ENCODE measurements at regions not wholly inside any gene's neighbourhood (a gene's known extent, or its start where the extent isn't known, plus 50 kb on each side); places are given as distances from the start of the nearest gene placed in this dataset.

DNA sequence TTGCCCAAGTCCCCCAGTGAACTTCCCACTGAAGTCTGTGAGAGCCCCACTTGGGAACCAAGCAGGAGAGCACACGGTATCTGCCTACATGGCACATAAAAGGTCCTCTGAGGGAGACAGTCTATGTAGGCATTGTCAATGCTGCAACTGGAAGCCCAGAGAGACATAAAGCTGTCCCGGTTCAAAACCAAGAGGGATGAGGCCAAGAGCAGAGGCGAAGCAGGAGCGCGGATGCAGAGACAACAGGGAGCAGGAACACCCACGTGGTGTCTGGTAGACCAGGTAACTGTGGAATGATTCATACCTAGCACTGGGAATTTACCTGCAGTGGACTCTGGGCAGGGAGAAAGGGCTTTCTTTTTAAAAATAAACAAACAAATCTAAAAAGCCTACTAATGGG lies 233.1 kb upstream of the SOX11 start:
- DNase-seq: no peak

- no peak for DNase-seq
These were observed 227.5 kb upstream of the SOX11 start for GRCh38 chr2:5464657-5465056.

GRCh38 chr2:5465859-5466258 lies 226.3 kb upstream of the SOX11 start:
- no peak for DNase-seq

- DNase-seq: no peak
These were observed 224.8 kb upstream of the SOX11 start for GRCh38 chr2:5467178-5467905.

DNA sequence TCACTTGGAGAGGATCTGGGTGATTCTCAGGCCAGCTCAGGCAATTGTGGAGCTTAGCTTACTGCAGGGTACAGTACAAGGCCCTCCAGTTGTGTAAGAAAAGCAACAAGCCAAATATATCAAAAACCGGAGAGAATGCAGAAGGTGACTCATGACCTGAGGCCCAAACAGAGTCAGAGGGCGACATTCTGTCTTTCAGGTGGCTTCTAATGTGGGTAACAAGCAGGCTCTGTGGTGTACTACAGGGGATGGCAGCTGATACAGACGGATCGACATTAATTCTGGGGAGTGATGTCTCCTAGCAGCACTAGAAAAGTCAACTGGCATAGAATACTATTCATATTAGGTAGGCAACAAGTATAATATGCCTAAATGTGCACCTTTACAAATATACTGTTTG lies 219.5 kb upstream of the SOX11 start:
- DNase-seq: no peak

- peak; percentile 28 for DNase-seq
These were observed 218.5 kb upstream of the SOX11 start for GRCh38 chr2:5473635-5474034.

- DNase-seq: no peak
These were observed 217.5 kb upstream of the SOX11 start for GRCh38 chr2:5474716-5475115.

DNA sequence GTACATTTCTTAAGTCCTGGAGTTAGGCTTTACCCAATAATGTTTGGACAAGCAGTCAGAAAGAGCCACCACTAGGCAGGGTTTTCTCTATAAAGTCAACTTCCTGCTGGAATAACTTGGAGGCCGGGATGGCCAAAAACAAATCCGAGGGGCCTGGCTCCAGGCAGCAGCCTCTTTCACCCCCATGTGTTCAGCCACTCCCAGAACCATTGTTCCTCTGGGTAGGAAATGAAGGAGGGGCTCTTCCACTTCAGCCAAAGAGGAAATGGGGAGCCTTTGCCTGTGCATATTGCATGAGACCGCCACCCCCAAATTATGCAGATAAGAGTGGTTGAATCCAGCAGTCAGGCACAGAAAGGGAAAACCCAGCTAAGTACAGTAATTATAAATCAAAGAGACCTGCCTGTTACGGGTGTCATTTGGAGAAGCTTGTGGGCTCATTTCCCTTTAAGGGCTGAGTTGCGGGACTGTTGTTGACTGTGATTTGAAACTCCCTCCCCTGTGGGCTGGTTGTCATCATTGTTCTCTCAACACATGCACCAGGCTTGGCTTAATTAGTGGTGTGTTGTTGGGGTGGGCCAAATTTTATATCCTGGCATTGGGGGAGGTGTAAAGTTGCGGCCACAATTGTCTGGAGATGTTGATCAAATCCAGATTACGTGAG lies 212.8 kb upstream of the SOX11 start:
- DNase-seq: peak; percentile 37

GRCh38 chr2:5482929-5483331 lies 209.3 kb upstream of the SOX11 start:
- no peak for DNase-seq

DNA sequence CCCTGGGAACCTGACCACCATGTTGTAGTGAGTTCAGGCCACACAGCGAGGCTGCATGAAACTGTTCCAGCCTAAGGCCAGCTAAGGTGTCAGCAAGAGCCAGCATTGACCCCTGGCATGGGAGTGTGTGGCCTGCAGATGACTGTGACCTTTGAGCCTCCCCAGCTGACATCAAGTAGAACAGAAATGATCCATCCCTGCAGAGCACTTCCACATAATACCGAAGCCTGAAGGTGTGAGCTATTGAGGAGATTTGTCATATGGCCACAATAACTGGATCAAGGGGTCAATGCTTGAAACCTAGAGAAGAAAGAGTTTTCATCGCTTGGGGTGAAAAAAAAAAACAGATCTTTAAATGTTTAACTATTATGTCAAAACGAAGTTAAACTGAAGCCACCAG lies 207.3 kb upstream of the SOX11 start:
- DNase-seq: no peak

DNA sequence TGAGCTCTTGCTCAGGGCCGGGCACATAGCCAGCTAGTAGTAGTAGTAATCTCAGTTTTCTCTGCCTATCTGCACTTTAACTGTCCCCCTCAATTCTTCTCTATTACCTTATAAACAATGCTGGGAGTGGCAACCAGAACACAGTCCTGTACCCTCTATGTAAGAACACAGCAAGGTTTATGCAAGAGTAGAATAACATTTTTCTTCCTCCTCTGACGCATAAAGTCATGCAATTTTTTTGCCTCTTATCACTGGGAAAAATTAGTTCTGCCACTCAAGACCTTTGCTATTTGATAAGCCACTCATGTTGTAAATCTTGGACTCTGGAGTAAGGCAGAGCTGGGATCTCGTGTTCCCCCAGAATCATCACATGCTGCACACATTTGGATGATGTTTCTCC lies 200.7 kb upstream of the SOX11 start:
- DNase-seq: no peak

GRCh38 chr2:5493256-5493655 lies 198.9 kb upstream of the SOX11 start:
- DNase-seq: no peak

GRCh38 chr2:5494212-5494611 lies 198.0 kb upstream of the SOX11 start:
- no peak for DNase-seq

GRCh38 chr2:5495586-5495985 lies 196.6 kb upstream of the SOX11 start:
- no peak for DNase-seq

- DNase-seq: no peak
These were observed 194.3 kb upstream of the SOX11 start for GRCh38 chr2:5497874-5498273.

DNA sequence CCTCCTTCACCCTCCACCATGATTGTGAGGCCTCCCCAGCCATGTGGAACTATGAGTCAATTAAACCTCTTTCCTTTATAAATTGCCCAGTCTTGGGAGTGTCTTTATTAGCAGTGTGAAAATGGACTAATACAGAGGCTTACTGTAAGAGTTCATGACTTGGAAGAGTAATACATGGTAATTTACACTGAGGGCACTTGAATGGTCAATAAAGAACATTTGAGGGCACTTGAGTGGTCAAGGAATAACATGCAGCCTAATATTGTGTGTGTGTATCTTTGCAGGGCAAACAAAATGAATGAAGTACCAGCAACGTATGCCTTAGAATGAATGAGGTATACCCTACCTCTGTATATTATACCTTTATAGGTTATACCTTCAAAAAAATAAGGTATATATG lies 190.4 kb upstream of the SOX11 start:
- no peak for DNase-seq

DNA sequence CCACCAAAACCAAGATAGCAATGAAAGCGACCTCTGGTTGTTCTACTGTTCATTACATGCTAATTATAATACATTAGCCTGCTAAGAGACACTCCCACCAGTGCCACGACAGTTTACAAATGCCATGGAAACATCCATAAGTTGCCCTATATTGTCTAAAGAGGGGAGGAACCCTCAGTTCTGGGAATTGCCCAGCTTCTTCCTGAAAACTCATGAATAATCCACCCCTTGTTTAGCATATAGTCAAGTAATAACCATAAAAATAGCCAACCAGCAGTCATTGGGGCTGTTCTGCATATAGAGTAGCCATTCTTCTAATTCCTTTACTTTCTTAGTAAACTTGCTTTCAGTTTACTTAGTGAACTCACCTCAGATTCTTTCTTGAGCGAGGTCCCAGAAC lies 189.8 kb upstream of the SOX11 start:
- DNase-seq: no peak

- DNase-seq: no peak
These were observed 187.4 kb upstream of the SOX11 start for GRCh38 chr2:5504756-5505155.

DNA sequence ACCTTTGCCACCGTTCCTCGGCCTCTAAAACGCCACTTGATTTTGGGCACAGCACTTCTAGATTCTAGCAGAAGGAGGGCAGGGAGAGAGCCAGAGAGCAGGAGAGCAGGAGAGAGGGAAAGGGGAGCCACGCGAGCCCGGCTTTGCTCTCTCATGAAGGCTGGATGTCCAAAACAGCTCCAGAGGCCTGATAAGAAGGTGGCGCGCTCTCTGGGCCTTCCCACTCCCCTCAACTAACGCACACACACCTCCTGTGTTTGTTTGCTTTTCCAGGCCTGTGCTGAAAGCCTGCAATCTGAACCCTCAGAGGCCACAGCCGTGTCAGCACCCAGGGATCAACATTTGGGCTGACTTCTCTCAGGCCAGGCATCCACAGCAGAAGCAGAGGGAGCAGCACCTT lies 184.8 kb upstream of the SOX11 start:
- no peak for DNase-seq

GRCh38 chr2:5509362-5509761 lies 182.8 kb upstream of the SOX11 start:
- DNase-seq: no peak

DNA sequence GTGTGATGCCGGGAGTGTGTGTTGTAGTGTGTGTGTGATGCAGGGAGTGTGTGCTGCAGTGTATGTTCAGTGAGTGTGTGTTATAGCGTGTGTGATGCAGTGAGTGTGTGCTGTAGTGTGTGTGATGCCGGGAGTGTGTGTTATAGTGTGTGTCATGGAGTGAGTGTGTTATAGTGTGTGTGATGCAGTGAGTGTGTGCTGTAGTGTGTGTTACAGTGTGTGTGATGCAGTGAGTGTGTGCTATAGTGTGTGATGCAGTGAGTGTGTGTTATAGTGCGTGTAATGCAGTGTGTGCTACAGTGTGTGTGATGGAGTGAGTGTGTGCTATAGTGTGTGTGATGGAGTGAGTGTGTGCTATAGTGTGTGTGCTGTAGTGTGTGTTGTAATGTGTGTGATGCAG lies 182.1 kb upstream of the SOX11 start:
- DNase-seq: no peak

DNA sequence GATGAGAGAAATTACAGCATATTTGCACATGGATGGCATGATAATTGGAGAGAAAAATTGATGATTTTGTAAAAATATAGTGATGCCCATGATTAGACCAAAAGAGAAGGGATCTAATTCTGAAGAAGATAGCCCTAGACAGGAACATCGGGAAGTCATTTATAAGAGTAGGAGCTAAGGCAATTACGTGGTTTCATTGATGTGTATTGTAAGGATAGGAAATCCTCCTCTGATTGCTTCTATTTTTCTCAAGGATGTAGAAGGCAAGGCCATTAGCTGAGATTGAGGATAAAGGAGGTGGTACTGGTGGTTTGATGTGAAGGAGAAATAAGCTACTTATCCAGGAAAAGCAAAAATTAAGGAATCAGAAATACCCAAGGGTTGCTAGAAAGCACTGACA lies 176.5 kb upstream of the SOX11 start:
- DNase-seq: no peak

DNA sequence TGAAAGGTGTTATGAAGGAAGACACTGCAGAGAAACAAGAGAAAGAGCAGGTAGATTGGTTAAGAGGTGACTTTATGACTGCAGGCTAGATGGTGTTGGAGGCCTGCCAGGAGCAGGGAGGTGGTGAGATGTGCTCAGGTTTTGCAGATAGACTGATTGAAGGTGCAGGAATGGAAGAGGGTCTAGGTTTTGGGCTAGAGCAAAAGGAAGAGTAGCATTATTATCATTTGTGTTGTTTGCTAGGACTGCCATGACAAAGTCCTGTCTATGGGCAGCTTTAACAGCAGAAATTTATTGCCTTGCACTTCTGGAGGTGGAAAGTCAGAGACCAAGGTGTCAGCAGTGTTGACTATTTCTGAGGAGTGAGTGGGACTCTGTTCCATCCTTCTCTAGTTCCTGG lies 172.9 kb upstream of the SOX11 start:
- DNase-seq: no peak

GRCh38 chr2:5520463-5520972 lies 171.7 kb upstream of the SOX11 start:
- DNase-seq: peak; percentile 56

DNA sequence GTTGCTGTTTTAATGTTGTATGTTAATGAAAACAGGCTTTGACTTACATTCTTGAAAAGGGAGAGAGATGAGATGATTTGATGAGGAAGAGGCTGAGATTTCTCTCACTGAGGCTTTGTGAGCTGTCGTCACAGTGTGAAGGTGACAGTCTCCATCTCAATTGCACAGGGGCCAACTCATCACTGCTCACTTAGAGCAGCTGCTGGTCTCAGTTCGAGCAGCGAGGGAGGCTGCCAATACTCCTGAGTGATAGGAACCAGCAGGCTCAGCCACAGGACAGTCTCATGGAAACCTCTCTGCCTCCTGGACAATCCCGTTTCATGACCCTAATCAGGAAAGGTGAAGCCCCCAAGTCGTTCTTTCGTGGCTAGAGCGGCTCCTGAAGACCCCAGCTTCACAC lies 170.7 kb upstream of the SOX11 start:
- DNase-seq: no peak
